ENCODE measurements at regions not wholly inside any gene's neighbourhood (a gene's known extent, or its start where the extent isn't known, plus 50 kb on each side); places are given as distances from the start of the nearest gene placed in this dataset.
"Not testable (repeated sequence)": the region's sequence is repeated elsewhere in the genome, so short reads cannot be mapped to it uniquely, and the experiment has no call there.

DNA sequence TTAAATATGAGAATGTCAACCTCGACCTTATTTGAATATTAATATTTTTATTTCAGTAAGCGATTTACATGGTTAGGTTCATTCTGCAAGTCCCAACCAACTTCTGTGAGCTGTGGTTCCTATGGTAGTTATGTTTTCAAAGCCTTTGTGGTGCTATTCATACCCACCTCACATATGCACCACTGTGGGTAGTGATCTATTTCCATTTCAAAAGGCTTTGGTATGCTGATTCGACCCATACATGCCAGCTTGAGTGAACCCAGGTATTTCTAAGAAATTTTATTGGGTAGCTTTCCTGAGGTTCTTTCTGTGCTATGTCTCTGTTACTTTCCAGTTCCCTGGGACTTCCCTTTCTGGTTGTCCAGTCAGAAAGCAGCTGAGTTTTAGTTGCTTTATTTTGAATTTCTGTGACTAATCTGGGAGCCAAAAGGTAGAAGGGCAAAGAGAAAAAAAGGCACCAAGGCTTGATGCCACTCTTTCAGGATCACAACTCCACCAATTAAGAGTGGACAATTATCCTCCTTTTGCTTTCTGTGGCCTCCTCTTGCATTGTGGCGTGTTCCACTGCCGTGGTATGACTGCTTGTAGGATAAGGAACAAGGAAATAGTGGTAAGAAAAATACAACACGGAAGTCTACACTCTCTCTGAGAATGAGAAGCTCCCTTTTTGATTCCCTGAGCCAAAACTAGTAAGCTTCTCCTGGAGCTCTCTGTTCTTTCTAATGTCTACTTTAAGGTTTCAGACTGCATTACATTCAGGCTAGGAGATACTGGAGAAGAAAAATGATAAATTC, 729.1 kb downstream of the NOVA1 start:
- no peak for DNase-seq (ENCODE audit: low read depth)

DNA sequence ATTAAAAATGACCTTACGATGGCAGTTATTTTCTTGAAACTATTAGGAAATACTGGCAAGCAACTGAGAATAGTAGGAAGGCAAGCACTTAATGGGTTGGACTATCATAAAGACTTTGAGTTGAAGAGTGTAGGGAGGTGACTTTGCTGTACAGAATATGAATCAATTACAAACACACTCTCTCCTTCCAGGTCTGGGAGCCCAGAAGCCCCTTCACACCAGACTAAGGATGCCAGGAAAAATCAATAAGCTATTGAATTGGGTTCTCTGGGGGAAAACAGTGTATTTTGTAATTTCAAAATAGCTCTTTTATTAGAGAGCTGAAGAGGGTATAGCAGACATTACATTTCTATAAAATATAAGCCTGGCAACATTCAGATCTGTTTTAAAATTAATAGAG, 736.4 kb downstream of the NOVA1 start:
- DNase-seq (ENCODE audit: low read depth): no peak

DNA sequence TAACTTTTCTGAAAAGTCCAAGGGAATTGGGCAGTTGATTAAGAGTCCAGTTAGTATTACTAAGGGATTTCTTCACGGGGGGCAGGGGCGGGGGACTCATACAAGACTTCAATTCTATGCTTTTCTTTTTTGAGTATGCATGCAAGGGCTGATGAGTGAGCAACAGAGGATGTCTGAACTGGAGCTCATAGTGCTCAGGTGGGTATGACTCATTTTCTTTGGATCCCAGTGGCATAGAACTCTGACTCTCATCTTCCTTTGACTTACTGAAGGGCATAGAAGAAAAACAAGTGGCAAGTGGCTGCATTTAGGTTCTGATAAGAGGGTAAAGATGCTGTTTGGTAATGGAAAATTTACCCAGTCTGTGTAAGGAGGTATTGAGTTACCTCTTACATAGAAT, 749.2 kb downstream of the NOVA1 start:
- DNase-seq (ENCODE audit: low read depth): no peak

DNA sequence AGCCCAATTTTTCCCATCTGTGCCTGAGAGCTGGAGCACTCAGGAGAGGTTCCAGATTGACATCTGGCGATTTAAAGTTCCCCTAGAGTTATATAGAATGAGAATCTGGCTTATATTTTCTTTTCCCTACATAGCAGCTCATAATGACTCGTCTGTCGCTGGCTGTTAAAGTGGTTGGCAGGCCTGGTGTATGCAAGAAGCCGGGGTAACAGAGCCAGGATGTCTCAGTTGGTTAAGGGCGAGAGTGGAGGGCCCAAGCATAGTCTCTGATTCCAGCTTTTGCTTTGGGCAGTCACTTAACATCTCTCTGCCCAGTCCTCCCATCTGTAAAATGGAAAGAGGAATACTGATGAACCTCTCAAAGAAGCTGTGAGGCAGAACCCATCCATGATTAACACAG, 751.6 kb downstream of the NOVA1 start:
- no peak for DNase-seq (ENCODE audit: low read depth)

DNA sequence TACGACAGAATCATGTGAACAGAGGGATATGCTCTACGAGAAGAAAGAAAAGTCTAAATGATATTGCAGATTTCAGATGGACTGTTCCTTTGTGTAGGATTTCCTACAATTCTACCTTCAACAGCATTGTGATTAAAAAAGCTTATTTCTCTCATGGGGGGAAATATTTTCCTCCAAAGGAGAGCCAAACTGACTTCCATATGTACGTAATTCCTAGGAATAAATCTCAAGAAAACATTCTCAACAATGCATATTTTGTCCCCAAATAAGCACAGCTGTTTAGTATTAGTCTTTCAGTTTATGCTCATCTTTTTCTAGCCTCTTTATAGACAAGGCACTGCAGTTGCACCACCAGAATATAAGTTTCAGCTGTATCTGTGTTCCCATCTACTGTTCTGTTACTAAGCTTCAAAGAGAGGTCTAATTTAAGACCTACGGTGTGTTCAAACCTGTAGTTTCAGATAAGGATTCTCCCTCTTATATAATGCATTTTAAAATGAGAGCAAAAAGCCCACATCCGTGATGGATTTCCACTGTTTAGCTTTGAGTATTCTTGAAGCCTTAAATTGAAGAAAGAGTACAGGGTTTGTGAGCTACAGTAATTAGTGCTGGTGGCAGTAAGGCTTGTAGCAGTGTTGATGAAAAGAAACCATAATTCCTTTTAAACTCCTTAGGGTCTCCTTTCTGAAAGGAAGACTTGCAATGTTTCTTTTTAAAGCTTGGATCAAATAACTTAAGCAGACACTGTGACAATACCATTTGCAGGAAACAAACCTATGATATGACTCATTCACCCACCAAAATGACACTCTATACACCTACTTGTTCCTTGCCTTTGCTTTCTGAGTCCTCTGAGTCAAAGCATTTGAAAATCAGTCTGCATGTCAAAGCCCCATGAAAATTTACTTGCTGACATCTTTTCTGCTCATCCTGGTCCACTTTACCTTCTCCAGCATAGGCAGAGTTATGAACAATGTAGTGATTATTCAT, 754.1 kb downstream of the NOVA1 start:
- DNase-seq (ENCODE audit: low read depth): no peak

DNA sequence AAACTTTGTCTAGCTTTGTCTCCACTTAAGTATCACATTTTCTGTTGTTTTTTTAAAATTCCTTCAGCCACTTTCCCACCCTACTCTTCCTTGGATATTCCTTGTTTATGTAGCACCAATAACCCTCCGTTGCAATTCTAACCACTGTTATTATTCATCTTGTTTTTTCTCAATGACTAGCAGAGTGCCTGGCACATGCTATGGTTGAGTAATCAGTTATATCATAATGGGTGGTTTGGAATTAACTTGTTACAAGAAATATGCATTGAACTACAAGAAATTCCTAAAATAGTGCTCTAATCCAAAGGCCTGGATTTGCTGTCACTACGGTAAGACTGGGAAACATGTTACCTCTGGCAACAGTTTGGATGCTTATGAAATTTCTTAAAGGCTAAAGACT, 756.6 kb downstream of the NOVA1 start:
- DNase-seq (ENCODE audit: low read depth): no peak

DNA sequence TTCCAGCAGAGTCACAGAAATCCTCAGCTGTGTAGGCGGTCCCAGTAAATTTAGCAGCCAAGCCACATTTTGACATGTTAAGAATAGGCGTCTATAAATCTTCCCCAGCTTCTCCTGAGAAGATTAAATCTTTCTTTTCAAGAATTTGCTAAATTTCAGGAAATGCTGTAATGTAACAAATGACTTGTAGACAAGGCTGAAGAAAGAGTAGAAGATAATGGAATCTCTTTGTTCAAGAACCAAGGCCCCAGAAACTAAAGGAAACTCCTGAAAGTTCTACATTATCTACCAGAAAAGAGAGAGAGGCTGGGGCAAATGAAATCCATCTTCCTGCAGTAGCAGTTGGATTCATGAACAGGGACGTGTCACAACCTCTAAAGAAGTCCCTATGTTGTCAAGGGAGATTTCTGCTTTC, 760.3 kb downstream of the NOVA1 start:
- no peak for DNase-seq (ENCODE audit: low read depth)

DNA sequence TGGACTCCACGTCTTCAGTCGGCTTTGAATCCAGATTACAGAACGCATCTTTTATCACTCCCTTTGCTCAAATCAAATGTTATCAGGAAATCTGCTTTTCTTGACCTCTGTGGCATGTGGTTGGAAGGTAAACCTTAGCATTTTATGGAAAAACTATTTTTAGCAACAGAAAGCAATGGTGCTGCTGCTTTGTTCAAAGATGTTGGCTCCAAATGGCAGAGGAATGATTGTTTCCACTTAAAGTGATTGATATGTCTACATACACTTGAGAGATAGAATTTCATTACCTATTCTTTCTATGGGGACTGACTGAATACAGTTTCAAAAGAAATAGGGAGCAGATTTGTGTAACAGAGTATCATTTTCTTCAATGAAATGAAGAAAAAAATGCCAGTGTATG, 761.2 kb downstream of the NOVA1 start:
- DNase-seq (ENCODE audit: low read depth): no peak

DNA sequence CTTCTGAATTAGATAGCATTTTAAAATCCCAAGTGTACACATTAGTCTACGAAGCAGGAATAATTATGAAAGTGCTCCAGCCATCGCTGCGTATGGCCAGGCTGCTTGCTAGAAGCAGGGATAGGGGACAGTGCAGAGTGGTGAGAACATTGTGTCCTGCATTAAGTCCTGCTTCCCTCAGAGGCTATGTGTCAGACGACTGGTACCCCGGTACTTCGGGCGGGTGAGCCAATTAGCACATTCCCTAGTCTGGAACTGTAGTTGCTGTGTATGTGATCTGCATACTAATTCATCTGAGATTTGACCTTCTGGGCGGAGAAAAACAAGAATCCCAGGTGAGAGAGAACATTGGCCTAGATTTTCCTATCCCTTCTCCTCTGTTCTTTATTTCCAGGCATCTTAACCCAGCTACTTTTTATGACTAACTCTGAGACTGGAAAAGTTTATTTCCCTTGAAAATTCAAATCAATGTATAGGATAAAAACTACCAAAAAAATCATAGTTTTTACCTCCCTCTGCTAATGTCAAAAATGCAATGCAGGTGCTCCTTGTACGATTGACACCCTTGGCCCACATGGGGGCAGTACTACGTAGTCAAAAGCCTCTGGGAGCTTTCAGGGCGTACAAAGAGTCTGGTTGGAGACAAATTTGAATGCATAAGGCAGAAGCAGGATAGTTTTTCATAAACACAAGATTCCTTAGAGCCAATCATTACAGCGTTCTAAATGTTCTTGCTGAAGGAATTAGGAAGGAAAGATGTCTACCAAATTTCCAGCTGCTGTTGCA, 764.3 kb downstream of the NOVA1 start:
- DNase-seq (ENCODE audit: low read depth): no peak

DNA sequence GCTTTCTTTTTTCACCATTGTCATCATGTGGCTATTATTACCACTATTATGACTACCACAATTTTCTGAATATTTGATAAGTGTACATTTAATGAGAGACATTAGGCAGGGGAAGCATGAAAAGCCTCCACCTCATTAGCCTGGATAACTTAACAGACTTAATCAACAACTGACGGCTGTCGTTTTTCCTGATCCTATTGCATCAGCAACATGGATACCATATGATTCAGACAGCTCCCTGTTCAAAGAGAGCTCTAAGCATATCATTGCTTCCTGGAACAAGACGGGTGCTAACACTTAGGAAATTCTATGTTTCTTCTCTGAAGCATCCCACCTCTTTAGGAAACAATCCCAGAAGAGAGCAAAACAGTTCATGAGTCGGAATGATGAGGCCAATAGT, 765.2 kb downstream of the NOVA1 start:
- no peak for DNase-seq (ENCODE audit: low read depth)

DNA sequence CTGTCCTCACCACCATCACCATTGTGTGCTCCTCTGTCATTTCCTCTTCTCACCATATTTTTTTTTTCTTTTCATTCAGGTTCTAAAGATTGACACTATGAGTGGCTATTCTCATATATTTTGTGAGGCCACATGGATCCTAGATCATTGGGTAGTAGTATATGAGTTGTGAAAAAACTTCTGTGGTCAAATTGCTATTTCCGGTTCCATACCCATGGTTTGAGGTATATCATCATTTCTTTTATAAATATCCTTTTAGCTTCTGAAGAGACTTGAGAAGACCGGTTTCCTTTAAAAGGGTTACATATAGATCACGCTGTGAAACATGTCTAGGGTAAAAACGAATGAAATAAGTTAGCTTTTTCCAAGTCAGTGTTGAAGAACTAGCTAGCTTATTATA, 769.3 kb downstream of the NOVA1 start:
- no peak for DNase-seq (ENCODE audit: low read depth)

DNA sequence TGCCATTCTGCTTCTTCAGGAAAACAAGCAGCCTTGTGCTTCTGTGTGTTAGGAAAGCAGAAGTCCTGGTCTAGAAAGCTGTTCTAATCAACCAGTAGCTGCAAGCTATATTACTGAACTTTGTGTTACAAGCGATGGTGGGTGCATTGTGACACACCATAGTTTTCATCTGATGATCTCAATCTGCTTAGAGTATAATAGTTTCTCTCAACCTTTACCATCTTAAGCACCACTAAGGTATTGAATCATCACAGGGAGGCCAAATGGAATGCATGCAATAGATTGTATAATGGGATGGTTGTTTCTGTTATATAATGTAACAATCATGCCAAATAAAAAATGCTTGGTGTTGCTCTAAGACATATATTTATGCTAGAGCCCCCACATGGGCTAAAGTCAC, 771.7 kb downstream of the NOVA1 start:
- no peak for DNase-seq (ENCODE audit: low read depth)

DNA sequence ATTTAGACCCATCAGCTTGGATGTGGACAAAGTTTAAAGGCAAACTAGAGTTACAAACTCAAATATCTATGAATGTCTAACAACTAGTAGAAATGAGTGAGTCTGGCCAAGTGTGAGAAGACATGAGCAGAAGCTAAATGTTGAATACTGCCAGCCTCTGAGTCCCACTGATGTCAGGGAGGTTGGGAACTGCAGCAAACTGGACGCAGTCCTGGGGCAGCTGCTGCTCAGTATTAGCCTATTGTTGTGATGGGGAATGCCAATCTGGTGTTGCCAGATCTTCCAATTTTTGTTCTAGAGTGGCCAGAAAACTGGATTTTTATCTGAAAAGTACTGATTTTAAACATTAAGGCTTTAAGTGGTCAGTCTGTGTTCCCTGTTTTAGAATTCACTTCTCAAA, 770.4 kb upstream of the STXBP6 start:
- no peak for DNase-seq (ENCODE audit: low read depth)

DNA sequence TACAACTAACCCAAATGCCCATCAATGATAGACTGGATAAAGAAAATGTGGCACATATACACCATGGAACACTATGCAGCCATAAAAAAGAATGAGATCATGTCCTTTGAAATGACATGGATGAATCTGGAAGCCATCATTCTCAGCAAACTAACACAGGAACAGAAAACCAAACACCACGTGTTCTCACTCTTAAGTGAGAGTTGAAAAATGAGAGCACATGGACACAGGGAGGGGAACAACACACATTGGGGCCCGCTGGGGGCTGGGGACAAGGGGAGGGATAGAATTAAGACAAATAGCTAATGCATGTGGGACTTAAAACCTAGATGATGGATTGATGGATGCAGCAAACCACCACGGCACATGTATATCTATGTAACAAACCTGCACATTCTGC, 764.7 kb upstream of the STXBP6 start:
- not testable (repeated sequence) for DNase-seq (ENCODE audit: low read depth)

DNA sequence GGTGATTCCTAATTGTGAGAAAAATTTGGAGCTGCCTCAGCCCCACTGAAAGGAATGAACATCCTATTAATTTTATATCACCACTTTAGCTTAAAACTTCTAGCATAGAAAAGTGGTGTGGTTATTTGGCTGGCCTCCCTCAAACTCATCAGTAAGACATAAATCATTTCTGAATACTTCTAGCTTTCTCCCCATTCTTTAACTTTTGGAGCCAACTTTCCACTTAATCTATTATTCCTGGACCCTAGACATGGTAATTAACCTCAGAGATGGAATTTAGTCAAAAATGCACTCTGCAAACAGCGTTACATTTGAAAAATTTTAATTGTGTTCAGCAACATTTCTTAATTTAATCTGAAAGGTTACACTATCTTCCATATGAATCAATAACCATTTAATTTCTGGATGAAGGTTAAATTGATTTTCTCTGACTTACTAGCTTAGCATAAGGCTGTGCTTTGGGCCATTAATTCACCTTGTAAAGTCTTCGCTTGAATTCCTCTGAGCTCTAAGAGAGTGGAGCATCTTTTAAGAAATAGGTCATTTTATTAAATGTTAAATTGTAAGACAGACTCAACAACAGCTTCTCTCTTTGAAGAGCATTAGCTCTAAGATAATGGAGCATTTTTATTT, 753.6 kb upstream of the STXBP6 start:
- DNase-seq (ENCODE audit: low read depth): no peak

DNA sequence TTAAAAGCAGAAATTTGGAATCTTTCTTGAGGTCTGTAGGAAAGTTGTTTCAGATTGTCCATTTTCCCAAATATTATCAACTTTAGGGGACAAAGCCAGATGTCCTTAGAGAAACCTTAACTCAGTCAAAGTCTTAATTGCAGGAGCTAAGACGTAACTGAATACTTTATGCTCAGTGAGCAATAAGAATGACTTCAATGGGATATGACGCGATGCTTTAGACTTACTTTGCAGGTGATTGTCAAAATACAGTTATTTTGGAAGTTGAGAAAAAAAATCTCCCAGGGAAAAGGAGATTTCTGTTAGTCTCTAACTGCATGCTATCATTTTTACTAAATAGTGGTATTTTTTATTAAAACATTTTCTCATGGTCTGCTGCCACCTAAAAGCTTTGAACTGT, 750.9 kb upstream of the STXBP6 start:
- no peak for DNase-seq (ENCODE audit: low read depth)

DNA sequence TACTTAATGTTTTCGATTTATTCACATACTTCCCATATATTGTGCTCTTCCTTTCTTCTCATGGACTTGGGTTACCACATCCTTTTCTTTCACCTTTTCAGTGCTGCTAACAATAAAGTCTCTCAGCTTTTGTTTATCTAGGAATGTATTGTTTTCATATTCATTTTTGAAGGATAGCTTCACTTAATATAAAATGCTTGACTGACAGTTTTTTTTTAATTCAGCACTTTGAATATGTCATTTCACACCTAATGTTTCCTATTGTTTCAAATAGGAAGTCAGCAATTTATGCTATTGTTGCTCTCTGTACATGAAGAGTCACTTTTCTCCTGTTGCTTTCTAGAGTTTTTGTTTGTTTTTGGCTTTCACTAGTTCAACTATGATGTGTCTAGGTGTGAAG, 738.3 kb upstream of the STXBP6 start:
- DNase-seq (ENCODE audit: low read depth): no peak

DNA sequence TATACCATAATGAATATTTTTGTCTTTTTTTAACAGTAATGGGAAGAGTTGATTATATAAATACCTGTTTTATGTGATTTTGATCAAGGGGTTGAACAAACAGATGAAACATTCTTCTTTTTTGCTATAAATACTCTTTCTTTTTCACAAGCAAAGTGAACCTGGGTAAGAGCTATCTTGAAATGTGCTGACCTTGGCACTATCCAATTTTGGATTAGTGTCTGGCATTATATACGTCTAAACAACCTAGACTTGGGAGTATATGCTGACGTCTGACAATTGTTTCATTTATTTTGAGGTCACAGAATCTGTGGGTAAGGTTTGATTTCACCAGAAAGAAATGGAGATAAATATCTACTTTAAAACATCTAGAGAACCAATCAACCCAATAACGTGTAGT, 716.0 kb upstream of the STXBP6 start:
- DNase-seq (ENCODE audit: low read depth): no peak

DNA sequence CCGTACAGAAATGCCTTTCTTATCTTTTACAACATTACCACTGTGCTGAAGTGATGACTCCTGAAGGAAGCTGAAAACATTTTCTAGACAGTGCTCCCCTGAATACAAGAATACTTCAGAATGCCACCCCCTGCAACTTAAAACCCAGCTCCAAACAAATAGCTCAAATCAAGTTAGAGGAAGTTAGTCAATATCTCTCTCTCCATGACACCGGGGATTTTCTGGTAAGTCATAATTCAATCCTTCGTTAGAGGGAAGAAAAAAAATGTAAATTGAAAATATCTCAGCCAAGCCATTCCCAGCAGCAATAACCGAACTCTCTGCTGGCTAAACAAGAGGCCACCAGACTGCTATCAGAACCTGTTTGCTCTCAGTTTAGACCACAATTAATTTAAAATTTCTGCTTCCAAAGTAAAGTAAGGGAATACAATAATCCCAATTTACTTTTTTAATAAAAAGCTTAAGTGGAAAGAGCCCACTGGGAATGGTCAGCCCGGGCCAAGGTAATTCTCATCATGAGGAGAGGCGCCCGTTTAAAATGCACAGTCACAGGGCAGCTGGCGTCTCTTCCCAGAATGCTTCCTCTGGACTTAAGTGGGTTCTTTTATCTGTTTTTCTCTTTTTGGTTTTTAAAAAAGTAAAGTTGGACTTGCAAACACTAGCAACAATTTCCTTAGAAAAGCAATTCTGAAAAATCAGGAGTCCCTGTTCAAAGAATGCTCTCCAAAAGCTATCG, 710.1 kb upstream of the STXBP6 start:
- no peak for DNase-seq (ENCODE audit: low read depth)

DNA sequence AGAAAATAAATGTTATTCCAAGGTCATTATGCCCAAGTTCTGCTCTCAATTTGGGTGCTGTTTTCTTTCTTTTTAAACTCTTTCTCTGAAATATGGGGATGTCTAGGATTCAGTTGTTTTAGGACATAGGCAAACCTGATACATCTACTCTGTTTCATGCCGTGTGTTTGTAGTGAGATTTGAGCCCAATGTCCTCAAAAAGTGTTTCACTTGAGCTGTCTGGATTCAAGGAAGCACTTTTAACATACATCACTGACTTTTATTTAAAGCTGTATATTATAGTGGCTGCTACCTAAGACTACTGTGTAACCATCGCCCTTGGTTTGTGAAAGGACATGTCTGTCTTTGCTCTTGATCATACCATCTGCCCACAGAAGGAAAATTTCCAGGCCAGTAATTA, 709.3 kb upstream of the STXBP6 start:
- DNase-seq (ENCODE audit: low read depth): no peak

DNA sequence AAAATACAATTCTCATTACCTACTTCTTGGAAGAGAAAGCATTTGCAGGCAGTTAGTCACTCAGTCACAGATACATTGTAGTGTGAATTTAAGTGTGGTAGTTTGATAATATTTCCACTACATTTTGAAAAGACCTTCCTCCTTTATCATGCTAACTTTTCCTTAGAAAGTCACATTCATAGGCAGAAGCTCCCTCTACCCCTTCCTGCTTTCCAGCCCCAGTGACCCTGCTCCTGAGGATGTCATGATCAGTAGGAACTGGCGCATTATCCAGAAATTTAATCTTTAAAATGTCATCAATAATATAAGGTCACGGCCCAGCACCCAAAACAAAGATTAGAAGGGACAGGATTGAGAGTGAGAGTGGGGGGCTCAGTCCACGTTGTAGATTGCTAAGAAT, 707.4 kb upstream of the STXBP6 start:
- DNase-seq (ENCODE audit: low read depth): no peak
